ENCODE measurements at regions not wholly inside any gene's neighbourhood (a gene's known extent, or its start where the extent isn't known, plus 50 kb on each side); places are given as distances from the start of the nearest gene placed in this dataset.

DNA sequence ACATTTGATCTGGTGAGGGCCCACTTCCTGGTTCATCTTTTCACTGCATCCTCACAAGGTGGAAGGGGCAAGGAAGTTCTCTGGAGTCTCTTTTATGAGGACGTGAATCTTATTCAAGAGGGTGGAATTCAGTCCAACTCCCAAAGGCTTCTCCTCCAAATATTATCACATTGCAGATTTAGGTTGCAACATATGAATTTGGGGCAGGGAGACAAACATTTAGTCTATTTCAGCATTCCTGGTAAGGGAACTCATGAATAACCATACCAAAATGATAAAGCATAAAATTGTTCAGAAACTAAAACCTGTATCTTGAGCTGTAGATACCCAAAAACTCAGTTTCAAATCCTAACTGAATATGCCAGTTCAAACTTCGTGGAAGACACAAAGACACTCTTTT is 246.8 kb downstream of the QDPR start:
- Histone ChIP-seq H3K4me1 (ENCODE audit: control insufficient read depth, extremely low read depth, insufficient read depth, low read length) (no peaks in the 10 kb centered on the region), H3K9ac (ENCODE audit: insufficient read depth, low read length) (no peak overlapping the region), H3K27me3 (ENCODE audit: control insufficient read depth, insufficient read depth, low read length) (no peaks in the 10 kb centered on the region), H3K9me3 (ENCODE audit: control insufficient read depth, insufficient read depth, low read depth, low read length) (no peaks in the 10 kb centered on the region), H3K36me3 (ENCODE audit: control insufficient read depth, insufficient read depth, low read length) (no peaks in the 10 kb centered on the region), H3K4me3 (replicated peaks in 1 of 4; ENCODE audit: control extremely low read depth in 1 of 4, insufficient read depth in 1 of 4, low read depth in 3 of 4, low read length in 4 of 4) (no peak overlapping the region), H2AFZ (ENCODE audit: low read length) (no peak overlapping the region), H3K27ac (ENCODE audit: insufficient read depth, low read length) (no peak overlapping the region), H3K4me2 (ENCODE audit: extremely low read depth, insufficient read depth, low read length) (no peak overlapping the region), H4K20me1 (ENCODE audit: control insufficient read depth, extremely low read depth, insufficient read depth, low read length) (no peaks in the 10 kb centered on the region), H3K79me2 (ENCODE audit: control insufficient read depth, insufficient read depth, low read length) (no peaks in the 10 kb centered on the region)
- no peak for DNase-seq (ENCODE audit: low read depth in 2 of 2)
- no peak for TF ChIP-seq EZH2 (IDR thresholded peaks at IDR 0.05; ENCODE audit: low read length, missing control alignments)
- TF ChIP-seq, protein P1, sequence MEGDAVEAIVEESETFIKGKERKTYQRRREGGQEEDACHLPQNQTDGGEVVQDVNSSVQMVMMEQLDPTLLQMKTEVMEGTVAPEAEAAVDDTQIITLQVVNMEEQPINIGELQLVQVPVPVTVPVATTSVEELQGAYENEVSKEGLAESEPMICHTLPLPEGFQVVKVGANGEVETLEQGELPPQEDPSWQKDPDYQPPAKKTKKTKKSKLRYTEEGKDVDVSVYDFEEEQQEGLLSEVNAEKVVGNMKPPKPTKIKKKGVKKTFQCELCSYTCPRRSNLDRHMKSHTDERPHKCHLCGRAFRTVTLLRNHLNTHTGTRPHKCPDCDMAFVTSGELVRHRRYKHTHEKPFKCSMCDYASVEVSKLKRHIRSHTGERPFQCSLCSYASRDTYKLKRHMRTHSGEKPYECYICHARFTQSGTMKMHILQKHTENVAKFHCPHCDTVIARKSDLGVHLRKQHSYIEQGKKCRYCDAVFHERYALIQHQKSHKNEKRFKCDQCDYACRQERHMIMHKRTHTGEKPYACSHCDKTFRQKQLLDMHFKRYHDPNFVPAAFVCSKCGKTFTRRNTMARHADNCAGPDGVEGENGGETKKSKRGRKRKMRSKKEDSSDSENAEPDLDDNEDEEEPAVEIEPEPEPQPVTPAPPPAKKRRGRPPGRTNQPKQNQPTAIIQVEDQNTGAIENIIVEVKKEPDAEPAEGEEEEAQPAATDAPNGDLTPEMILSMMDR (conservative IDR thresholded peaks at IDR 0.05 in 1 of 2, IDR thresholded peaks at IDR 0.05 in 1 of 2; ENCODE audit: low read depth in 1 of 2, low read length in 2 of 2) = no peak

DNA sequence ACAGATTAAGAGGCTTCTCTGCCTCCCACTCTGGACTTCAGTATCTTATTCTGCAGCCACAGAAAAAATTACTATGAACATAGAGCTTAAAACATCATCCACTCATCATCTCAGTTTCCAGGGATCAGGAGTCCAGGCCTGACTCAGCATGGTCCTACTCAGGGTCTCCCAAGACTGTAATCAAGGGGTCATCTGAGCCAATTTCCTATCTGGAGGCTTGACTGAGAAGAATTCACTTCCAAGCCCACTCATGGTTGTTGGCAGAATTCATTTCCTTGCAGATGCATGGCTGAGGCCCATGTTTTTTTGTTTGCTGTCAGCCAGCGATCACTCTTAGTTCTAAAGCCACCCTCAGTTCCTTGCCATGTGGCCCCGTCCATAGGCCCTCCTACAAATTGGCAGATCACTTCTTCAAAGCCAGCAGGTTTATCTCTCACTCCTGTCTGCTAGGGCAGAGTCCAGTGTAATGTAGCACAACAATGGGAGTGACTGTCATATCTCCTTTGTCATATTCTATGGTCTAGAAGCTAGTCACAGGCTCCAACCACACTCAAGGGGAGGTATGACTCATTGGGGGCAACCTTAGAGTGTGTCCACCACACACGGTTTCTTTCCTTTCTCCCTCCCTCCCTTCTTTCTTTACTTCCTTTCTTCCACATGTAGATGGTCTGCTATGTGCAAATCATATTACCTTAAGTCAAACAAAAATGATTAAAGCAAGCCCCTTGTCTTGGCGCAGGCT is 251.6 kb downstream of the QDPR start:
- Histone ChIP-seq H3K79me2 (ENCODE audit: control insufficient read depth, insufficient read depth, low read length) (no peaks in the 10 kb centered on the region), H4K20me1 (ENCODE audit: control insufficient read depth, extremely low read depth, insufficient read depth, low read length) (no peaks in the 10 kb centered on the region), H3K36me3 (ENCODE audit: control insufficient read depth, insufficient read depth, low read length) (no peaks in the 10 kb centered on the region), H3K9ac (ENCODE audit: insufficient read depth, low read length) (no peak overlapping the region), H3K27me3 (ENCODE audit: control insufficient read depth, insufficient read depth, low read length) (no peaks in the 10 kb centered on the region), H3K4me2 (ENCODE audit: extremely low read depth, insufficient read depth, low read length) (no peak overlapping the region), H3K4me1 (ENCODE audit: control insufficient read depth, extremely low read depth, insufficient read depth, low read length) (no peaks in the 10 kb centered on the region), H3K27ac (ENCODE audit: insufficient read depth, low read length) (no peak overlapping the region), H3K4me3 (replicated peaks in 1 of 4; ENCODE audit: control extremely low read depth in 1 of 4, insufficient read depth in 1 of 4, low read depth in 3 of 4, low read length in 4 of 4) (no peak overlapping the region), H3K9me3 (ENCODE audit: control insufficient read depth, insufficient read depth, low read depth, low read length) (no peaks in the 10 kb centered on the region), H2AFZ (ENCODE audit: low read length) (no peak overlapping the region)
- TF ChIP-seq, protein P1 (conservative IDR thresholded peaks at IDR 0.05 in 1 of 2, IDR thresholded peaks at IDR 0.05 in 1 of 2; ENCODE audit: low read depth in 1 of 2, low read length in 2 of 2) = no peak
- no peak for TF ChIP-seq EZH2 (IDR thresholded peaks at IDR 0.05; ENCODE audit: low read length, missing control alignments)
- DNase-seq (ENCODE audit: low read depth in 2 of 2) = peak in 1 of 2 donors; percentile 20

DNA sequence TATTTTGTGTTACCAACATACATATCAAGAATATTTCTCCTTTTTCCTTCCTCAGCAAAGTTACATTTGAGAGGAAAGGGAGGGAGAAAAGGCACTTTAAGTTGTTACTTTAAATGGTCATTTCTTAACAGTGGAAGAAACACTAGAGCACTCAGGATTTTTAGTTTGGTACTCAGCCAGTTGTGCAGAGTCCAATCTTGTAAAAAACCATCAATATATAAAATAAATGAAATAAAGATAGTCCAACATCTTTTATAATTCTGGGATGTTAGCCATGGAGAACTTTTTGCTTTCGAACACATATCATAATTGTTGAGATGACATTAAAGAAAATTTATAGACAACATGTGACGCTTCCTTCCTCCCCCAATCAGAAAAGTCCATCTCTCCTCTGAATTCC is 253.8 kb downstream of the QDPR start:
- no peak for DNase-seq (ENCODE audit: low read depth in 2 of 2)
- Histone ChIP-seq H3K9me3 (ENCODE audit: control insufficient read depth, insufficient read depth, low read depth, low read length) (no peaks in the 10 kb centered on the region), H3K4me3 (replicated peaks in 1 of 4; ENCODE audit: control extremely low read depth in 1 of 4, insufficient read depth in 1 of 4, low read depth in 3 of 4, low read length in 4 of 4) (no peak overlapping the region)

More for the DNA sequence above, 253.8 kb downstream of the QDPR start:
- no peaks in the 10 kb centered on the region for H3K27me3 ChIP-seq (ENCODE audit: control insufficient read depth, insufficient read depth, low read length)
- H3K36me3 ChIP-seq (ENCODE audit: control insufficient read depth, insufficient read depth, low read length) = no peaks in the 10 kb centered on the region
- no peak for TF ChIP-seq EZH2 (IDR thresholded peaks at IDR 0.05; ENCODE audit: low read length, missing control alignments)
- TF ChIP-seq, protein P1 (conservative IDR thresholded peaks at IDR 0.05 in 1 of 2, IDR thresholded peaks at IDR 0.05 in 1 of 2; ENCODE audit: low read depth in 1 of 2, low read length in 2 of 2) = no peak
- H3K4me2 ChIP-seq (ENCODE audit: extremely low read depth, insufficient read depth, low read length) = no peak overlapping the region
- no peak overlapping the region for H3K27ac ChIP-seq (ENCODE audit: insufficient read depth, low read length)
- no peak overlapping the region for H3K9ac ChIP-seq (ENCODE audit: insufficient read depth, low read length)
- H3K79me2 ChIP-seq (ENCODE audit: control insufficient read depth, insufficient read depth, low read length) = no peaks in the 10 kb centered on the region
- H2AFZ ChIP-seq (ENCODE audit: low read length) = no peak overlapping the region
- no peaks in the 10 kb centered on the region for H3K4me1 ChIP-seq (ENCODE audit: control insufficient read depth, extremely low read depth, insufficient read depth, low read length)
- no peaks in the 10 kb centered on the region for H4K20me1 ChIP-seq (ENCODE audit: control insufficient read depth, extremely low read depth, insufficient read depth, low read length)
